WI38 (cell line): ENCODE measurements at regions not wholly inside any gene's neighbourhood (a gene's known extent, or its start where the extent isn't known, plus 50 kb on each side); places are given as distances from the start of the nearest gene placed in this dataset.

Source experiments
- H3K4me3 ChIP-seq: 2 replicates; pipeline ENCODE4 v1.5.1; 2011; ENCODE audit warnings: low read depth, mild to moderate bottlenecking, control low read depth, low read length
- TF ChIP-seq, protein P1 (sequence below): IDR thresholded peaks from 2 replicates; pipeline ENCODE4 v1.5.1; 2012; ENCODE audit warnings: low read depth, mild to moderate bottlenecking, control low read depth, low read length

DNA sequence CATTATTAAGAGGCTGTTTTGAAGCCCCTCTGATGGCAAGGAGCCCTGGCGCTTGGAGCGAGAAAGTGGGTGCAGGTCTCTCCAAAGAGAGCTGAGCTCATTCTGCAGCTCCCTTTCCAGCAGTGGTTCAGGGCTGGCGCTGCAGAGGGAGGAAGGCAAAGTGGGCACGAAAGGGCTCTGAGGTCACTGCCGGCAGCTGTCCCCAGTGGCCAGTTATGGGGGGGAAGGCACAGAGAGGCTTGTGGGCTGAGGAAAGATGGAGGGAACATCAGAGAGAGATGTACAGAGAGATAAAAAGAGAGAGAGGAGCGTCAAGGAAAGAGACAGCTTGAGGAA, 75.2 kb upstream of the TBX5 start:
- H3K4me3 ChIP-seq, result peak overlapping the region; percentile 83
- TF ChIP-seq, protein P1, sequence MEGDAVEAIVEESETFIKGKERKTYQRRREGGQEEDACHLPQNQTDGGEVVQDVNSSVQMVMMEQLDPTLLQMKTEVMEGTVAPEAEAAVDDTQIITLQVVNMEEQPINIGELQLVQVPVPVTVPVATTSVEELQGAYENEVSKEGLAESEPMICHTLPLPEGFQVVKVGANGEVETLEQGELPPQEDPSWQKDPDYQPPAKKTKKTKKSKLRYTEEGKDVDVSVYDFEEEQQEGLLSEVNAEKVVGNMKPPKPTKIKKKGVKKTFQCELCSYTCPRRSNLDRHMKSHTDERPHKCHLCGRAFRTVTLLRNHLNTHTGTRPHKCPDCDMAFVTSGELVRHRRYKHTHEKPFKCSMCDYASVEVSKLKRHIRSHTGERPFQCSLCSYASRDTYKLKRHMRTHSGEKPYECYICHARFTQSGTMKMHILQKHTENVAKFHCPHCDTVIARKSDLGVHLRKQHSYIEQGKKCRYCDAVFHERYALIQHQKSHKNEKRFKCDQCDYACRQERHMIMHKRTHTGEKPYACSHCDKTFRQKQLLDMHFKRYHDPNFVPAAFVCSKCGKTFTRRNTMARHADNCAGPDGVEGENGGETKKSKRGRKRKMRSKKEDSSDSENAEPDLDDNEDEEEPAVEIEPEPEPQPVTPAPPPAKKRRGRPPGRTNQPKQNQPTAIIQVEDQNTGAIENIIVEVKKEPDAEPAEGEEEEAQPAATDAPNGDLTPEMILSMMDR, result no peak

DNA sequence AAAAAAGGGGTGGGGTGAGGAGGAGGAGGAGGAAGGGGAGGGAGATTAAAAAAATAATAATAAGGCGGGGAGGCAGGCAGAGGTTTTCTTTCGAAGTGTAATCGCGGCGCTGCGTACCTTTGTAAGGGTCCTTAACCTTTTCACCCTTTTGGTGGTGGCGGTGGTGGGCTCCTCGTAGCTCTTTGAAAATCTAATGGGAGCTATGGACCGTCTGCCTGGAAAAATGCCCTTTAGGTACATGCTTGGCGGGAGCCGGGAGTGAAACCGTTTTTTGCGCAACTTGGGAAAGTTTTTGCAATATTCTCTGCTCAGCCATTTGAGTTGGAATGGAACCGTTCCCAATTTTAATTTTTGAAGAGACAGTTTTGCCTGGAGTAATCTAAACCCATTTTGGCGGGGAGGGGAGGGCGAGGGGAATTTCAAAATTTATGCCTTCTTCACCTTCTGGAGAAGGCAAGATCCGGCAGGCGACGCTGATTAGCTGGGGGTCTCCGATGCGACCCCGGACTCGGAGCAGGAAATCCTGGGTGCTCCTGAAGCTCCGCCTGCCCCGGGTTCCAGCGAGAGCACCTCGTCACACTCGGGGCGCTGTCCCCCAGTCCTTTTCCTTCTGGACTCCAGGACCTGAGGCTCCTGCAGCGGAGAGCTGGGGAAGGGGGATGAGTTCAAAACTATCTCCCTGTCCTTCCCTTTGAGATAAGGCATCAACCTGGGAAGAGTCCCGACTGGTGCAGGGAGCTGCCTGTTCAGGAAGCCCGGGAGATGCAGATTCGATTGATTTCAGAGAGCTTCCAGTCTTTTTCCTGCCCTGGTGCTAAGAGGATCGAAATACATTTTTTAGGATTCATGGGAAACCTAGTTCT, 74.6 kb upstream of the TBX5 start:
- H3K4me3 ChIP-seq, result peak overlapping the region; percentile 83
- TF ChIP-seq, protein P1, result no peak

DNA sequence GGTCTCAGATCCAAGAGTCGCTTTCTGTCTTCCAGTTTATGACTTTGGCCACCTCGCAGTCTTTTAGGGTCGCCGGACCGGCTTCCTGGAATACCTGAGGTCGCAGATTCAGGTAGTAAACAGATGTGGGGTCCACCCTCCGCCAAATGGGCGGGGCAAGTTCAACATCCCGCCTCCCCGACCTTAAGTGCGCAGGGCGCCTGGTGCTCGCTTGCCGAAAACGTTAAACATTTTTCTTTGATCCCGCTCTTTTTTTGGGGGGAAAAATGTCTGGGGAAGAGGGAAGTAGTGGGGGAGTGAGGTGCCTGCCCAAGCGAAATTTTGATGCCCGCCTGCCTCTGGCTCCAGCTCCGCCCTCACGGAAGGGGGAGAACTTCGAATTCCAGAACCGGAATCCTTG, 73.9 kb upstream of the TBX5 start:
- TF ChIP-seq, protein P1, result no peak
- peak overlapping the region; percentile 83 for H3K4me3 ChIP-seq

DNA sequence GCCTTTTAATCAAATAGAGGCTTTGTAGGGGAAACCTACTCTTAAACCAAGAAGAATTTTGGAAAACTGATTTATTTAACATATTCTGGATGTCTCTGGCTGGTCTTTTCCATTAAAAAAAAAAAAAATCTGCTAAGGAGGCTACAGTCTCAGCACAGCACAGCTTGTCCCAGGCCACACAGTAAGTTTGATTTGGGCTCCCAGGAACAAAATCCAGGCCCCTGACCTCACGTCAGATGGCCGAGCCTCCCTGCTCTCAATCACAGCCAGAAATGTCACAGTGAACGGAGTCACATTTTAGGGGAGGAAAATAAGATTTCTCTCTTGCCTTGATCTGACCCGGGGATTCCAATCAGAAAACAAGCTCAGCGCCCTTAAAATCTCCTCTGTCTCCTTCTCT, 72.9 kb upstream of the TBX5 start:
- TF ChIP-seq, protein P1, result no peak
- H3K4me3 ChIP-seq, result peak overlapping the region; percentile 83; the same call in 1 of the 2 replicates

DNA sequence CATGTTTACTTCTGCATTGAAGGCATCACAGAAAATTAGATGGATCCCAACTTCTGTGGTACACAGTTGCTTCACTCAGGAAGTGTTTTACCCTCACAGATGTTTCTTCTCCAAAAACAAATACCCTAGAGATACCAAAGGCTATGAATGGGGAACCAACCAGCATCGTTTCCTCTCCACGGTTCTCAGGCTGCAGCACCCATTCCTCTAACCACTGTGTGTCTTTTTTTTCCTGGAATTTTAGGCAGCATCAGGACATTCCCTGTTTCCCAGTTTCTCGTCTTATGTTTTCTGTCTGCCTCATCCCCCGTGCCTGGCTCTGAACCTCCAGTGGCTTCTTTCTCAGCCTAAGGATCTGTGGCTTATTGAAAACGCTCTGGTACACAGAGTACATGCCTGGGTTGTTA, 72.0 kb upstream of the TBX5 start:
- TF ChIP-seq, protein P1, result no peak
- H3K4me3 ChIP-seq, result no peak overlapping the region

DNA sequence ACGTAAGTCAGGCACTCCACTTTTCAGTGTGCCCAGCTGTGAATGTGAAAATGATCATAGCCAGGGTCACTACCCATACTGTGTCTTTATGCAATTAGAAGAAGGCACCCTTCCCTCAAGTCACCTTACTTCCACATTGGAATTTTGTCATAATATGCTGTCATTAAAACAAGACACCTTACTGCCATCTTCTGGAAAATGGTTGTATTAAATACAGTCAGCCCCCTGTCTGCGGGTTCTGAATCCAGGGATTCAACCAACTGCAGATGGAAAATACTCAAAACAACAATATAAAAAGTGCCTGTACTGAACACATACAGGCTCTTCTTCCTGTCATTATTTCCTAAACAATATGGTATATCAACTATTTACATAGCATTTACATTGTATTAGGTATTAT, 70.2 kb upstream of the TBX5 start:
- TF ChIP-seq, protein P1, result peak; percentile 40

DNA sequence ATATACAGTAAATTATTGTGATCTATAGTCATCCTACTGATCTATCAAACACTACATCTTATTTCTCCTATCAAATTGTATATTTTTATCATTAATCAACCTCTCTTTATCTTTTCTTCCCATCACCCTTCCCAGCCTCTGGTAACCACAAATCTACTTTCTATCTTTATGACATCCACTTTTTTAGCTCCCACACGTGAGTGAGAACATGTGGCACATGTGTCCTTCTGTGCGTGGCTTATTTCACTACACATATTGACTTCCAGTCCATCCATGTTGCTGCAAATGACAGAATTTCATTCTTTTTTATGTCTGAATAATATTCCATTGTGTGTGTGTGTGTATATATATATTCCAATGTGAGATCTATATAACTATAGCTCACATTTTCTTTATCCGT, 67.8 kb upstream of the TBX5 start:
- H3K4me3 ChIP-seq, result no peak overlapping the region
- TF ChIP-seq, protein P1, result no peak

More for the DNA sequence above, 70.2 kb upstream of the TBX5 start:
- no peak overlapping the region for H3K4me3 ChIP-seq
